ENCODE measurements at regions not wholly inside any gene's neighbourhood (a gene's known extent, or its start where the extent isn't known, plus 50 kb on each side); places are given as distances from the start of the nearest gene placed in this dataset.

GRCh38 chr9:7467186-7467585 is 332.4 kb downstream of the DMAC1 start:
- Histone ChIP-seq H4K91ac (replicated peaks; ENCODE audit: insufficient read length, low read length) (no peak overlapping the region), H3K79me1 (ENCODE audit: low read depth, low read length) (no peaks in the 10 kb centered on the region), H3K4me3 (ENCODE audit: extremely low read depth in 1 of 4, insufficient read depth in 2 of 4, low read depth in 3 of 4, low read length in 4 of 4) (no peak overlapping the region), H3K23me2 (ENCODE audit: low read depth, low read length) (no peaks in the 10 kb centered on the region), H3K27me3 (replicated peaks in 1 of 4; ENCODE audit: control insufficient read depth in 3 of 4, extremely low read depth in 1 of 4, insufficient read depth in 3 of 4, low read length in 3 of 4) (no peaks in the 10 kb centered on the region), H3K9me3 (ENCODE audit: insufficient read depth in 2 of 2, low read depth in 1 of 2, low read length in 1 of 2) (no peaks in the 10 kb centered on the region), H3K4ac (replicated peaks; ENCODE audit: insufficient read length, low read depth, low read length) (no peak overlapping the region), H2BK12ac (ENCODE audit: low read depth, low read length) (no peak overlapping the region), H2BK120ac (replicated peaks; ENCODE audit: low read depth, low read length) (no peak overlapping the region), H2BK5ac (ENCODE audit: low read depth, low read length) (no peak overlapping the region), H3K79me2 (ENCODE audit: control insufficient read depth in 1 of 2, insufficient read depth in 2 of 2, low read length in 2 of 2) (no peaks in the 10 kb centered on the region), H3K14ac (ENCODE audit: insufficient read length) (no peak overlapping the region), H3K9ac (replicated peaks in 1 of 4; ENCODE audit: extremely low read depth in 1 of 4, low read depth in 3 of 4, low read length in 3 of 4) (no peak overlapping the region), H4K8ac (ENCODE audit: extremely low read depth, insufficient read depth, low read length) (no peak overlapping the region), H3K4me1 (replicated peaks in 1 of 4; ENCODE audit: control insufficient read depth in 3 of 4, insufficient read depth in 4 of 4, low read length in 3 of 4) (no peaks in the 10 kb centered on the region), H2BK15ac (ENCODE audit: low read length) (no peak overlapping the region), H2BK20ac (ENCODE audit: low read length) (no peak overlapping the region), H2AFZ (ENCODE audit: low read length) (no peak overlapping the region), H3K27ac (ENCODE audit: low read depth, low read length) (no peak overlapping the region), H4K20me1 (replicated peaks in 1 of 2; ENCODE audit: control insufficient read depth in 1 of 2, insufficient read depth in 2 of 2, low read length in 2 of 2) (no peaks in the 10 kb centered on the region), H4K5ac (ENCODE audit: insufficient read length, low read depth, low read length) (no peak overlapping the region), H3K23ac (ENCODE audit: insufficient read length) (no peak overlapping the region), H2AK5ac (ENCODE audit: low read depth, low read length) (no peak overlapping the region), H3K4me2 (ENCODE audit: insufficient read depth in 1 of 2, low read depth in 2 of 2, low read length in 2 of 2) (no peak overlapping the region), H3K56ac (replicated peaks; ENCODE audit: insufficient read length, low read depth, low read length) (no peak overlapping the region), H3K18ac (ENCODE audit: extremely low read depth, low read length) (no peak overlapping the region), H3K36me3 (ENCODE audit: control insufficient read depth in 2 of 4, insufficient read depth in 4 of 4, low read length in 3 of 4) (no peaks in the 10 kb centered on the region)
- 92% methylated on average over 2 of the region's 2 CpGs; no CpG with 5 or more reads in 1 of the 2 experiments for WGBS, 2 experiments (ENCODE audit: extremely low coverage in 1 of 2, insufficient coverage in 1 of 2, insufficient read length in 1 of 2, insufficient replicate concordance in 2 of 2, low coverage in 1 of 2, low lambda C conversion rate in 2 of 2, missing lambda C conversion rate in 1 of 2)
- TF ChIP-seq RXRA (IDR thresholded peaks at IDR 0.05; ENCODE audit: insufficient read depth, low read depth, low read length) (no peak), CHD2 (IDR thresholded peaks at IDR 0.05; ENCODE audit: low read length) (no peak), GTF2F1 (IDR thresholded peaks at IDR 0.05; ENCODE audit: borderline replicate concordance, low read depth, low read length) (no peak), SAP30 (IDR thresholded peaks at IDR 0.05; ENCODE audit: insufficient read depth, insufficient replicate concordance, low read length) (no peak), KDM4A (IDR thresholded peaks at IDR 0.05; ENCODE audit: low read depth, low read length, severe bottlenecking) (no peak), SP4 (IDR thresholded peaks at IDR 0.05; ENCODE audit: low read length) (no peak), ASH2L (IDR thresholded peaks at IDR 0.05; ENCODE audit: low read length) (no peak), TAF1 (IDR thresholded peaks at IDR 0.05; ENCODE audit: low read depth, low read length) (no peak), POLR2A (IDR thresholded peaks at IDR 0.05; ENCODE audit: control extremely low read depth in 1 of 2, low read depth in 2 of 2, low read length in 2 of 2) (no peak), ZNF274 (IDR thresholded peaks at IDR 0.05; ENCODE audit: borderline replicate concordance, extremely low read depth, low read length) (no peak), CEBPB (IDR thresholded peaks at IDR 0.05; ENCODE audit: low read depth, low read length) (no peak), HDAC6 (IDR thresholded peaks at IDR 0.05; ENCODE audit: low read depth, low read length) (no peak), NANOG (IDR thresholded peaks at IDR 0.05; ENCODE audit: insufficient read depth, low read depth, low read length, poor library complexity, severe bottlenecking) (no peak)
- CTCF ChIA-PET (ENCODE audit: partially characterized antibody): interaction anchor here (0.7 to 1.5 kb wide), 2 partner anchors 107 to 350 kb away, joined by 4 to 5 read pairs; no protein-coding TSS in a partner anchor
- POLR2A ChIA-PET (ENCODE audit: partially characterized antibody): no interaction called here
- FAIRE-seq (no peak), DNase-seq (ENCODE audit: low read depth in 1 of 2, low spot score in 2 of 2) (no peak)

Data from H1 (cell line).